ENCODE measurements at regions not wholly inside any gene's neighbourhood (a gene's known extent, or its start where the extent isn't known, plus 50 kb on each side); places are given as distances from the start of the nearest gene placed in this dataset.
"Not testable (repeated sequence)": the region's sequence is repeated elsewhere in the genome, so short reads cannot be mapped to it uniquely, and the experiment has no call there.

- DNase-seq: no peak
Observed at GRCh38 chr9:36461323-36461722, 61.3 kb upstream of the RNF38 start.

- DNase-seq: not testable (repeated sequence)
Observed at GRCh38 chr9:36458430-36458915, 58.4 kb upstream of the RNF38 start.

GRCh38 chr9:36457836-36458429 is 57.9 kb upstream of the RNF38 start:
- DNase-seq: no peak

- DNase-seq: no peak
Observed at GRCh38 chr9:36456480-36457065, 56.5 kb upstream of the RNF38 start.

- no peak for DNase-seq
Observed at GRCh38 chr9:36451949-36452348, 51.9 kb upstream of the RNF38 start.

- DNase-seq: peak; percentile 57 to 65
Observed at GRCh38 chr9:36450110-36450732, 50.2 kb upstream of the RNF38 start.
